H1 (cell line): ENCODE measurements at regions not wholly inside any gene's neighbourhood (a gene's known extent, or its start where the extent isn't known, plus 50 kb on each side); places are given as distances from the start of the nearest gene placed in this dataset.

Experiments used
- CTCF ChIA-PET: fragments of 300-600 bp; sonication (Branson Sonifier 250); formaldehyde crosslinking; loops from one replicate; lab custom pipeline; 2021; ENCODE audit not compliant: partially characterized antibody; lab: Charles Lee
- POLR2A ChIA-PET: fragments of 300-600 bp; sonication (Branson Sonifier 250); formaldehyde crosslinking; loops from one replicate; lab custom pipeline; 2021; ENCODE audit warnings: inconsistent platforms; ENCODE audit not compliant: partially characterized antibody; lab: Charles Lee
- DNase-seq, 2 experiments: peaks; one replicate each; pipeline versions ENCODE4 v3.0.0 to v3.0.0-alpha.2; 2010 to 2022; ENCODE audit warnings: low spot score in 2 of 2, low read depth in 1 of 2, mixed read lengths in 1 of 2
- FAIRE-seq: peaks from 2 replicates; lab custom pipeline; 2011; peaks lifted over from hg19 to GRCh38; lab: Jason Lieb, UNC
- H2AFZ ChIP-seq: 2 replicates; pipeline ENCODE4 v1.8.1; 2012; ENCODE audit warnings: low read length, inconsistent platforms
- H2AK5ac ChIP-seq: 2 replicates; pipeline ENCODE4 v1.6.1; 2013; ENCODE audit warnings: low read depth, low read length
- H2BK120ac ChIP-seq: replicated peaks from 2 replicates; pipeline ENCODE3; 2013; ENCODE audit warnings: low read depth, low read length, inconsistent platforms
- H2BK12ac ChIP-seq: 2 replicates; pipeline ENCODE4 v1.6.1; 2013; ENCODE audit warnings: low read depth, low read length
- H2BK15ac ChIP-seq: 2 replicates; pipeline ENCODE4 v1.6.1; 2013; ENCODE audit warnings: low read length
- H2BK20ac ChIP-seq: 2 replicates; pipeline ENCODE4 v1.6.1; 2013; ENCODE audit warnings: low read length
- H2BK5ac ChIP-seq: 2 replicates; pipeline ENCODE4 v1.6.1; 2013; ENCODE audit warnings: low read depth, low read length
- H3K14ac ChIP-seq: 2 replicates; pipeline ENCODE4 v1.6.1; 2013; ENCODE audit warnings: inconsistent platforms; ENCODE audit not compliant: insufficient read length
- H3K18ac ChIP-seq: 2 replicates; pipeline ENCODE4 v1.6.1; 2013; ENCODE audit warnings: low read length; ENCODE audit errors: extremely low read depth
- H3K23ac ChIP-seq: 2 replicates; pipeline ENCODE4 v1.6.1; 2013; ENCODE audit warnings: inconsistent platforms; ENCODE audit not compliant: insufficient read length
- H3K23me2 ChIP-seq: 2 replicates; pipeline ENCODE4 v1.6.1; 2013; ENCODE audit warnings: low read depth, low read length
- H3K27ac ChIP-seq: 2 replicates; pipeline ENCODE4 v1.6.1; 2011; ENCODE audit warnings: low read depth, low read length, inconsistent platforms
- H3K27me3 ChIP-seq, 4 experiments: replicated peaks in 1 of 4; 1 replicate in 1 of 4; 2 replicates in 3 of 4; pipeline versions ENCODE4 v1.6.1 to v1.8.1; 2011 to 2013; ENCODE audit warnings: low read length in 3 of 4, mild to moderate bottlenecking in 3 of 4, inconsistent platforms in 2 of 4, mixed read lengths in 2 of 4, moderate library complexity in 1 of 4; ENCODE audit not compliant: control insufficient read depth in 3 of 4, insufficient read depth in 3 of 4; ENCODE audit errors: extremely low read depth in 1 of 4
- H3K36me3 ChIP-seq, 4 experiments: 2 replicates each; pipeline versions ENCODE4 v1.6.1 to v1.8.1; 2011 to 2013; ENCODE audit warnings: mild to moderate bottlenecking in 4 of 4, low read length in 3 of 4, moderate library complexity in 2 of 4, control low read depth in 1 of 4, inconsistent platforms in 1 of 4; ENCODE audit not compliant: insufficient read depth in 4 of 4, control insufficient read depth in 2 of 4
- H3K4ac ChIP-seq: replicated peaks from 2 replicates; pipeline ENCODE3; 2013; ENCODE audit warnings: low read length, low read depth, mixed read lengths, inconsistent platforms; ENCODE audit not compliant: insufficient read length
- H3K4me1 ChIP-seq, 4 experiments: replicated peaks in 1 of 4; 1 replicate in 1 of 4; 2 replicates in 3 of 4; pipeline versions ENCODE4 v1.6.1 to v1.8.1; 2011 to 2013; ENCODE audit warnings: low read length in 3 of 4, inconsistent platforms in 2 of 4, mixed read lengths in 1 of 4; ENCODE audit not compliant: insufficient read depth in 4 of 4, control insufficient read depth in 3 of 4
- H3K4me2 ChIP-seq, 2 experiments: 2 replicates each; pipeline versions ENCODE4 v1.6.1 to v1.8.1; 2011 to 2013; ENCODE audit warnings: low read depth in 2 of 2, low read length in 2 of 2, control low read depth in 1 of 2, inconsistent platforms in 1 of 2, mild to moderate bottlenecking in 1 of 2; ENCODE audit not compliant: insufficient read depth in 1 of 2
- H3K4me3 ChIP-seq, 4 experiments: fragments of 200-600, 300-600 bp in 1 of 4; sonication (generic), shearing (Covaris generic), sonication (Bioruptor Twin) in 1 of 4; 2 replicates each; pipeline versions ENCODE4 v1.5.1 to v1.8.1; 2011 to 2016; ENCODE audit warnings: low read length in 4 of 4, low read depth in 3 of 4, control low read depth in 2 of 4, inconsistent platforms in 2 of 4, mild to moderate bottlenecking in 2 of 4, mixed read lengths in 1 of 4, moderate library complexity in 1 of 4; ENCODE audit not compliant: insufficient read depth in 2 of 4; ENCODE audit errors: extremely low read depth in 1 of 4
- H3K56ac ChIP-seq: replicated peaks from 2 replicates; pipeline ENCODE3; 2013; ENCODE audit warnings: low read depth, mild to moderate bottlenecking, mixed read lengths, low read length, inconsistent platforms; ENCODE audit not compliant: insufficient read length
- H3K79me1 ChIP-seq: 2 replicates; pipeline ENCODE4 v1.6.1; 2013; ENCODE audit warnings: low read depth, low read length, control low read depth
- H3K79me2 ChIP-seq, 2 experiments: 2 replicates each; pipeline versions ENCODE4 v1.6.1 to v1.8.1; 2012 to 2013; ENCODE audit warnings: low read length in 2 of 2, mild to moderate bottlenecking in 2 of 2, inconsistent platforms in 1 of 2; ENCODE audit not compliant: insufficient read depth in 2 of 2, control insufficient read depth in 1 of 2
- H3K9ac ChIP-seq, 4 experiments: replicated peaks in 1 of 4; 1 replicate in 1 of 4; 2 replicates in 3 of 4; pipeline versions ENCODE4 v1.6.1 to v1.8.1; 2011 to 2013; ENCODE audit warnings: low read depth in 3 of 4, low read length in 3 of 4, control low read depth in 2 of 4, mild to moderate bottlenecking in 2 of 4, moderate library complexity in 2 of 4, inconsistent platforms in 1 of 4; ENCODE audit errors: extremely low read depth in 1 of 4
- H3K9me3 ChIP-seq, 2 experiments: 2 replicates each; pipeline versions ENCODE4 v1.6.1 to v1.8.1; 2012 to 2013; ENCODE audit warnings: mild to moderate bottlenecking in 2 of 2, moderate library complexity in 2 of 2, control low read depth in 1 of 2, inconsistent platforms in 1 of 2, low read depth in 1 of 2, low read length in 1 of 2, mixed read lengths in 1 of 2; ENCODE audit not compliant: insufficient read depth in 2 of 2
- H4K20me1 ChIP-seq, 2 experiments: replicated peaks in 1 of 2; 2 replicates each; pipeline versions ENCODE3 to v1.8.1; 2011 to 2013; ENCODE audit warnings: inconsistent platforms in 2 of 2, low read length in 2 of 2, mild to moderate bottlenecking in 1 of 2; ENCODE audit not compliant: insufficient read depth in 2 of 2, control insufficient read depth in 1 of 2
- H4K5ac ChIP-seq: 2 replicates; pipeline ENCODE4 v1.6.1; 2013; ENCODE audit warnings: low read length, low read depth, mixed read lengths, inconsistent platforms; ENCODE audit not compliant: insufficient read length
- H4K8ac ChIP-seq: 2 replicates; pipeline ENCODE4 v1.8.0; 2013; ENCODE audit warnings: mild to moderate bottlenecking, moderate library complexity, low read length, inconsistent platforms; ENCODE audit not compliant: insufficient read depth; ENCODE audit errors: extremely low read depth
- H4K91ac ChIP-seq: replicated peaks from 2 replicates; pipeline ENCODE3; 2013; ENCODE audit warnings: low read length, mixed read lengths, inconsistent platforms; ENCODE audit not compliant: insufficient read length
- ASH2L ChIP-seq: fragments of 200-600, 300-600 bp; sonication (generic); IDR thresholded peaks from one replicate; pipeline ENCODE4 v1.7.1; 2017; ENCODE audit warnings: low read length
- BCL11A ChIP-seq, 2 experiments: IDR thresholded peaks; one replicate each; pipeline ENCODE4 v1.6.1; 2011; ENCODE audit warnings: low read depth in 2 of 2, low read length in 2 of 2, mild to moderate bottlenecking in 2 of 2
- CREB1 ChIP-seq: IDR thresholded peaks from 2 replicates; pipeline ENCODE4 v1.6.1; 2012; ENCODE audit warnings: inconsistent platforms
- GTF2F1 ChIP-seq: IDR thresholded peaks from 2 replicates; pipeline ENCODE4 v1.6.1; 2012; ENCODE audit warnings: low read depth, low read length, improper control_type of control experiment, borderline replicate concordance
- HDAC2 ChIP-seq, 2 experiments: fragments of 300-600 bp in 1 of 2; sonication (generic) in 1 of 2; IDR thresholded peaks; 2 replicates each; pipeline ENCODE4 v1.6.1; 2011 to 2012; ENCODE audit warnings: low read depth in 2 of 2, low read length in 2 of 2, mild to moderate bottlenecking in 2 of 2, moderate library complexity in 2 of 2, borderline replicate concordance in 1 of 2, inconsistent platforms in 1 of 2
- HDAC6 ChIP-seq: IDR thresholded peaks from one replicate; pipeline ENCODE4 v1.7.1; 2012; ENCODE audit warnings: low read depth, mild to moderate bottlenecking, inconsistent platforms, low read length, moderate library complexity
- MAX ChIP-seq: IDR thresholded peaks from 2 replicates; pipeline ENCODE4 v1.6.1; 2012; ENCODE audit warnings: inconsistent platforms
- POLR2AphosphoS5 ChIP-seq: IDR thresholded peaks from 2 replicates; pipeline ENCODE4 v1.6.1; 2011; ENCODE audit warnings: low read depth, low read length
- TAF1 ChIP-seq: IDR thresholded peaks from 2 replicates; pipeline ENCODE4 v1.6.1; 2011; ENCODE audit warnings: mild to moderate bottlenecking, low read depth, low read length
- TBP ChIP-seq: IDR thresholded peaks from 2 replicates; pipeline ENCODE4 v1.6.1; 2011; ENCODE audit warnings: low read depth, low read length, improper control_type of control experiment
- YY1 ChIP-seq: IDR thresholded peaks from 2 replicates; pipeline ENCODE4 v1.6.1; 2011; ENCODE audit warnings: low read depth, mild to moderate bottlenecking, low read length
- WGBS, 2 experiments: shearing (Covaris generic) in 1 of 2; methylation state at CpG; one replicate each; pipeline versions ENCODE4 v1.1.6 to v1.1.7; 2013 to 2015; ENCODE audit warnings: low lambda C conversion rate in 2 of 2, mixed read lengths in 2 of 2, inconsistent platforms in 1 of 2, low coverage in 1 of 2, missing lambda C conversion rate in 1 of 2; ENCODE audit not compliant: insufficient replicate concordance in 2 of 2, insufficient coverage in 1 of 2, insufficient read length in 1 of 2; ENCODE audit errors: extremely low coverage in 1 of 2, missing lambda C conversion rate in 1 of 2; 5-methylcytosine and 5-hydroxymethylcytosine counted together

DNA sequence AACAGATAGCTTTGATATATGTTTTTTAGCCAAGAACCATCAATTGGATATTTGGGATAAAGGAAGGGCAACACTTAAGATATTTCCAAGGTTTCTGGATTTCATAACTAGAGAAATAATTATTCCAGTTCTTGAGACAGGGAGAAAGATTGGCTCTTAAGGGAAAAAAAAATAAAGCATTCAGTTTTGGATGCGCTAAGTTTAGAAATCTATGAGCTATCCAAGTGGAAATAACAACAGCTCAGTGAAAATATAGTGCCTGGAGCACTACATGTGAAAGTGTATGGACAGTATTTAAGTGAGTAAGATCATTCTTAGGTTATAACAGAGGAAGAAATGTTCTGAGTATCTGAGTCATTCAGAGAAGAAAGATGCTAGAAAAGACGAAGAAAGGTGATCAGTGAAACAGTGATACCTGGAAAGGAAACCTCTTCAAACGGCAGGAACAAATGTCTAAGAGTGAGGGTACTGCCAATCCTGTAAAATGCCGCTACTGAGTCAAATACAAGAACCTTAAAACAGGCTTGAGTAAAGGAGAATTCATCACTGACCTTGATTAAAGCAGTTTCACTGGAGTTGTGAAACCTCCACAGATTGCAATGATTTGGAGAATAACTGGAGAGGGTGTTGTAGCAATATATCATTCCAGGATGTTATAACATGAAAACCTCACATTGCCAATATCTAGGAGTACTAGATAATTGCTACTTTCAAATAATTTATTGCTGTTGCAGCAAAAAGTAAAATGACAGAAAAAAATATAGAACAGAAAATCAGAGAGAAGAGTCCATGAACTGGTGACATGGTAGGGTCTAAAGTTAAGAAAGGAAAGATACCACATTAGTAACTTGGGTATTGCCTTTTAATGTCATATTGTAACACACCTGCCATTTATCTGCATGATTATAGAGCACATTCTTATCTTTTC lies 482.1 kb upstream of the RGS18 start:
- no peaks in the 10 kb centered on the region for H3K23me2 ChIP-seq
- CTCF ChIA-PET, result no interaction called here
- H3K14ac ChIP-seq, result no peak overlapping the region
- no peak overlapping the region for H3K9ac ChIP-seq
- H2AFZ ChIP-seq, result no peak overlapping the region
- H3K36me3 ChIP-seq, result no peaks in the 10 kb centered on the region
- H2BK15ac ChIP-seq, result no peak overlapping the region
- WGBS, 2 experiments, result 89% methylated on average over 4 of the region's 4 CpGs; no CpG with 5 or more reads in 1 of the 2 experiments
- FAIRE-seq, result no peak
- H3K18ac ChIP-seq, result no peak overlapping the region
- H3K4me2 ChIP-seq, result no peak overlapping the region
- no peak overlapping the region for H3K4ac ChIP-seq
- H4K20me1 ChIP-seq, result no peaks in the 10 kb centered on the region
- H2BK120ac ChIP-seq, result no peak overlapping the region
- H2AK5ac ChIP-seq, result no peak overlapping the region
- no peaks in the 10 kb centered on the region for H3K27me3 ChIP-seq
- no peak for DNase-seq
- H2BK20ac ChIP-seq, result no peak overlapping the region
- H3K79me2 ChIP-seq, result no peaks in the 10 kb centered on the region
- POLR2A ChIA-PET, result no interaction called here
- H2BK5ac ChIP-seq, result no peak overlapping the region
- TF ChIP-seq ASH2L (no peak), CREB1 (no peak), HDAC2 (IDR thresholded peaks at IDR 0.05; ENCODE audit: borderline replicate concordance in 1 of 2, low read depth in 2 of 2, low read length in 2 of 2) (no peak), GTF2F1 (no peak), BCL11A (IDR thresholded peaks at IDR 0.05; ENCODE audit: low read depth in 2 of 2, low read length in 2 of 2) (no peak), TBP (no peak), YY1 (no peak), TAF1 (no peak), POLR2AphosphoS5 (no peak), HDAC6 (no peak), MAX (no peak)
- H4K91ac ChIP-seq, result no peak overlapping the region
- no peaks in the 10 kb centered on the region for H3K9me3 ChIP-seq
- no peak overlapping the region for H4K5ac ChIP-seq
- H3K27ac ChIP-seq, result no peak overlapping the region
- no peaks in the 10 kb centered on the region for H3K4me1 ChIP-seq
- no peak overlapping the region for H3K4me3 ChIP-seq
- H3K79me1 ChIP-seq, result no peaks in the 10 kb centered on the region
- no peak overlapping the region for H4K8ac ChIP-seq
- no peak overlapping the region for H3K23ac ChIP-seq
- no peak overlapping the region for H3K56ac ChIP-seq
- H2BK12ac ChIP-seq, result no peak overlapping the region
